ENCODE measurements at regions not wholly inside any gene's neighbourhood (a gene's known extent, or its start where the extent isn't known, plus 50 kb on each side); places are given as distances from the start of the nearest gene placed in this dataset.
"Not testable (repeated sequence)": the region's sequence is repeated elsewhere in the genome, so short reads cannot be mapped to it uniquely, and the experiment has no call there.

DNA sequence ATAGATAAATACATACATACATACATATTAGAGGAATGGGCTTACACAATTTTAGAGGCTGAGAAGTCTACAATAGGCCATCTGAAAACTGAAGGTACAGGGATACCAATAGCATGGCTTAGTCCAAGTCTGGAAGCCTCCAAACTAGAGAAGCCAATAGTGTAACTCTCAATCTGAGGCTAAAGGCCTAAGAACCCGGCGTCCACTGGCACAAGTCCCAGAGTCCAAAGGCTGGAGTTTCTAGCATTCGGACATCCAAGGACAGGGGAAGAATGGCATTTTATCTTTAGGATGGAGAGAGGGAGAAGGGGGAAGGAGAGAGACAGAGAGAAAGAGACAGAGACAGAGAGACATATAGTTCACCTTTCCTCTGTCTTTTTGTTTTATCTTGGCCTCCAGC lies 63.7 kb upstream of the SYT4 start:
- Histone ChIP-seq H3K9ac (ENCODE audit: low read length) (no peak overlapping the region), H3K27me3 (ENCODE audit: control insufficient read depth, insufficient read depth, low read length) (no peaks in the 10 kb centered on the region), H3K9me3 (ENCODE audit: control insufficient read depth, insufficient read depth, low read depth, low read length) (no peaks in the 10 kb centered on the region; the same call in 1 of the 2 replicates), H3K27ac (ENCODE audit: low read depth, low read length) (no peak overlapping the region), H3K36me3 (ENCODE audit: control insufficient read depth, insufficient read depth, low read length) (no peaks in the 10 kb centered on the region), H3K4me1 (ENCODE audit: control insufficient read depth, insufficient read depth, low read length) (no peaks in the 10 kb centered on the region), H3K4me3 (ENCODE audit: low read depth, low read length) (no peak overlapping the region)

DNA sequence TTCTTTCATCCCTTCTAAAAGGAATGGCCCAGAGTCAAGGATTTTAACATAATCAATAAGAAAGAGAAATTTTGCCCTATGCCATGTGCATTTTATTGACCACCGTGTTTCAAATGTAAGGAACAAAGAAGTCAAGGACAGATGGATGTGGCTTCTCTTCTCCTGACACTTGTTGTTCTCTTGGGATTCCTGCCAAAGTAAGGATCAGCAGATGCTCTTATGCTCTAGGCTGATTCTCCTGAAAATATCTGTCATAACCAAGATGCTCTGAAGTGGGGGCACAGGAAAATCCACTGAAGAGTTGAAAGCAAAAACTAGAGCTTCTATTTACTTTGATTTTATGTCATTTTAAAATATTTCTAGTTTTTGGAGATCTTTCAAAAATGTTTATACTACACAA lies 72.9 kb upstream of the SYT4 start:
- H3K4me1 ChIP-seq (ENCODE audit: control insufficient read depth, insufficient read depth, low read length), result no peaks in the 10 kb centered on the region
- H3K36me3 ChIP-seq (ENCODE audit: control insufficient read depth, insufficient read depth, low read length), result no peaks in the 10 kb centered on the region
- H3K27ac ChIP-seq (ENCODE audit: low read depth, low read length), result no peak overlapping the region
- H3K27me3 ChIP-seq (ENCODE audit: control insufficient read depth, insufficient read depth, low read length), result no peaks in the 10 kb centered on the region
- H3K9ac ChIP-seq (ENCODE audit: low read length), result no peak overlapping the region
- no peaks in the 10 kb centered on the region for H3K9me3 ChIP-seq (ENCODE audit: control insufficient read depth, insufficient read depth, low read depth, low read length)
- no peak overlapping the region for H3K4me3 ChIP-seq (ENCODE audit: low read depth, low read length)

DNA sequence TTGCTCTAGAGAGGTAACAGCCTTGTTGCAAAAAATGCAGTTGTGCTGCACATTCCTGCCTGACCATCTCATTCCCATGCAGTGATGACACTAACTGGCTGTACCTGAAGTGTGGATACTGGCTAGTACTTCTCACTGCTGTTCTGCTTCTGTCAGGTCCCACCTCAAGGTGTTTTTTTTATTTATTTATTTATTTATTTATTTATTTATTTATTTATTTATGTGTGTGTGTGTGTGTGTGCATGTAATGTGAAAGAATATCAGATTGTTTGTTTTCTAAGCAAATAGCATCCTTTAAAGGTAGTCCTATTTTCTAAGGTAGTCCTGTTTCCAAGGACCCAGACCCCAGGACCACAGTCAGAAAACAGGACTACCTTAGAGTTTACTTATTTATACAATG lies 87.2 kb upstream of the SYT4 start:
- Histone ChIP-seq H3K4me1 (ENCODE audit: control insufficient read depth, insufficient read depth, low read length) (no peaks in the 10 kb centered on the region), H3K9me3 (ENCODE audit: control insufficient read depth, insufficient read depth, low read depth, low read length) (no peaks in the 10 kb centered on the region), H3K27me3 (ENCODE audit: control insufficient read depth, insufficient read depth, low read length) (no peaks in the 10 kb centered on the region)

DNA sequence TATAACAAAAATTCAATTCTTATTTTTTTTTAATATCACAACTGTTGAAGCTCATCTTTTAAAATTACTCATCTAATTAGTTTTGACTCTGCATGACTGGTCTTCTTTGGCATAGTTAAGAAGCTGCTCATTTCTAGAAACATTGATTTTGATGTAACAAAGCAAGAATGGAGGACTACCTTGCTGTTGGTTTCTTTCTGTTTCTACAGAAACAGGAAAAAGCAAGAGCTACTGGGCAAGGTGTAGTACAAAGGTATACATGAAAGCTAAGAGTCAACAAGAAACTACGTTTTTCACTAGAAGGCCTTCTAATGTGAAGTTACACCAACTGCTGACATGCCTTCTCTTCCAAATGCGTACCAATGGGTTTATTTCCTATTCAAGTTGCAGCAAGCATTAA lies 90.6 kb upstream of the SYT4 start:
- Histone ChIP-seq H3K4me3 (ENCODE audit: low read depth, low read length) (no peak overlapping the region), H3K27me3 (ENCODE audit: control insufficient read depth, insufficient read depth, low read length) (no peaks in the 10 kb centered on the region), H3K36me3 (ENCODE audit: control insufficient read depth, insufficient read depth, low read length) (no peaks in the 10 kb centered on the region), H3K9me3 (ENCODE audit: control insufficient read depth, insufficient read depth, low read depth, low read length) (no peaks in the 10 kb centered on the region), H3K9ac (ENCODE audit: low read length) (no peak overlapping the region), H3K27ac (ENCODE audit: low read depth, low read length) (no peak overlapping the region), H3K4me1 (ENCODE audit: control insufficient read depth, insufficient read depth, low read length) (no peaks in the 10 kb centered on the region)

More for the DNA sequence above, 87.2 kb upstream of the SYT4 start:
- no peak overlapping the region for H3K9ac ChIP-seq (ENCODE audit: low read length)
- H3K36me3 ChIP-seq (ENCODE audit: control insufficient read depth, insufficient read depth, low read length), result no peaks in the 10 kb centered on the region
- no peak overlapping the region for H3K4me3 ChIP-seq (ENCODE audit: low read depth, low read length)
- H3K27ac ChIP-seq (ENCODE audit: low read depth, low read length), result no peak overlapping the region

DNA sequence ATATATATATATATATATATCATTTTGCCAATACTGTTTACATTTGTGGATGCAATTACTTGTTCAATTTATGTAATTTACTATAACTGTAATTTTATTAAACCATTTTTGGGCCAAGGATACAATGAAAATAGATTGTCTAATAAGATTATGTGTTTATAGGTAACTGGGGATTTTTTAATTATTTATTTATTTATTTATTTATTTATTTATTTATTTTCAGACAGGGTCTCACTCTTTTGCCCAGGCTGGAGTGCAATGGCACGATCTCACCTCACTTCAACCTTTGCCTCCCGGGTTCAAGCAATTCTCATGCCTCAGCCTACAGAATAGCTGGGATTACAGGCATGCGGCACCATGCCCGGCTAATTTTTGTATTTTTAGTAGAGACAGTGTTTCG lies 92.0 kb upstream of the SYT4 start:
- H3K27ac ChIP-seq (ENCODE audit: low read depth, low read length); H3K36me3 ChIP-seq (ENCODE audit: control insufficient read depth, insufficient read depth, low read length); H3K9ac ChIP-seq (ENCODE audit: low read length); H3K4me1 ChIP-seq (ENCODE audit: control insufficient read depth, insufficient read depth, low read length); H3K27me3 ChIP-seq (ENCODE audit: control insufficient read depth, insufficient read depth, low read length); H3K9me3 ChIP-seq (ENCODE audit: control insufficient read depth, insufficient read depth, low read depth, low read length); H3K4me3 ChIP-seq (ENCODE audit: low read depth, low read length): not testable (repeated sequence)

DNA sequence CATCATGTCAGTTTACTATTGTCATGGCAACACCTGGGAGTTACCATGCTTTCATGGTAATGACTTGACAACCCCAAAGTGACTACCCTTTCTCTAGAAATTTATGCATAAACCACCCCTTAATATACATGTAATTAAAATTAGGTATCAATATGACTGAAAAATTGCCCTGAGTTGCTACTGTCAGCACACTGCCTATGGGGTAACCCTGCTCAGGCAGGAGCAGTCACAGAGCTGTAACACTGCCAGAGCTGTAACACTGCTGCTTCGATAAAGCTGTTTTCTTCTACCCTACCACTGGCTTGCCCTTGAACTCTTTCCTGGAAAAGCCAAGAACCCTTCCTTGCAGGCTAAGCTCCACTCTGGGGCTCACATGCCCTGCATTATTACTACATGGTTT lies 95.5 kb upstream of the SYT4 start:
- no peaks in the 10 kb centered on the region for H3K27me3 ChIP-seq (ENCODE audit: control insufficient read depth, insufficient read depth, low read length)
- no peak overlapping the region for H3K27ac ChIP-seq (ENCODE audit: low read depth, low read length)
- H3K9me3 ChIP-seq (ENCODE audit: control insufficient read depth, insufficient read depth, low read depth, low read length), result no peaks in the 10 kb centered on the region
- H3K4me3 ChIP-seq (ENCODE audit: low read depth, low read length), result no peak overlapping the region
- H3K9ac ChIP-seq (ENCODE audit: low read length), result no peak overlapping the region
- no peaks in the 10 kb centered on the region for H3K36me3 ChIP-seq (ENCODE audit: control insufficient read depth, insufficient read depth, low read length)
- H3K4me1 ChIP-seq (ENCODE audit: control insufficient read depth, insufficient read depth, low read length), result no peaks in the 10 kb centered on the region

DNA sequence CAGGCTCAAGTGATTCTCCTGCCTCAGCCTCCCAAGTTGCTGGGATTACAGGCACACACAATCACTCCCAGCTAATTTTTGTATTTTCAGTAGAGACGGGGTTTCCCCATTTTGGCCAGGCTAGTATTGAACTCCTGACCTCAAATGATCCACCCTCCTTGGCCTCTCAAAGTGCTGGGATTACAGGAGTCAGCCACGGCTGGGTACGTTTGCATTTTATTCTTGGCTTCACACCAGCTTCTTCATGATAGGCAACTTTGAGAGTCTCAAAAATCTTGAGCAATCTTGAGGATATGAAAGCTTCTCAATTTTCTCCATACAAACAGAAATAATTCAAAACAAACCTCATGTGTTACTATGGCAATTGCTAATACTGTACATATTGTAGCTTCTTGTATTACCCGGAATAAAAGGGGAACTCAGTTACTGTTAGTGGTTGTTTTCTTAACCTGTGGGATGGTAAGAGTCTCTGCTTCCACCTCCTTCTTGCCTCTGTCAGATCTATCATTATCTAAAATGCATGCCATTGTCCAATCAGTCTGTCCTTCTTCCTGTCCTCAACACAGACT lies 102.9 kb upstream of the SYT4 start:
- H3K27ac ChIP-seq (ENCODE audit: low read depth, low read length), result no peak overlapping the region
- no peaks in the 10 kb centered on the region for H3K36me3 ChIP-seq (ENCODE audit: control insufficient read depth, insufficient read depth, low read length)
- H3K9me3 ChIP-seq (ENCODE audit: control insufficient read depth, insufficient read depth, low read depth, low read length), result no peaks in the 10 kb centered on the region
- H3K4me1 ChIP-seq (ENCODE audit: control insufficient read depth, insufficient read depth, low read length), result 0 out of 2 replicates have a peak, but pooled peaks cover 3% of the 10 kb centered on the region
- no peaks in the 10 kb centered on the region for H3K27me3 ChIP-seq (ENCODE audit: control insufficient read depth, insufficient read depth, low read length)
- H3K9ac ChIP-seq (ENCODE audit: low read length), result no peak overlapping the region
- no peak overlapping the region for H3K4me3 ChIP-seq (ENCODE audit: low read depth, low read length)

DNA sequence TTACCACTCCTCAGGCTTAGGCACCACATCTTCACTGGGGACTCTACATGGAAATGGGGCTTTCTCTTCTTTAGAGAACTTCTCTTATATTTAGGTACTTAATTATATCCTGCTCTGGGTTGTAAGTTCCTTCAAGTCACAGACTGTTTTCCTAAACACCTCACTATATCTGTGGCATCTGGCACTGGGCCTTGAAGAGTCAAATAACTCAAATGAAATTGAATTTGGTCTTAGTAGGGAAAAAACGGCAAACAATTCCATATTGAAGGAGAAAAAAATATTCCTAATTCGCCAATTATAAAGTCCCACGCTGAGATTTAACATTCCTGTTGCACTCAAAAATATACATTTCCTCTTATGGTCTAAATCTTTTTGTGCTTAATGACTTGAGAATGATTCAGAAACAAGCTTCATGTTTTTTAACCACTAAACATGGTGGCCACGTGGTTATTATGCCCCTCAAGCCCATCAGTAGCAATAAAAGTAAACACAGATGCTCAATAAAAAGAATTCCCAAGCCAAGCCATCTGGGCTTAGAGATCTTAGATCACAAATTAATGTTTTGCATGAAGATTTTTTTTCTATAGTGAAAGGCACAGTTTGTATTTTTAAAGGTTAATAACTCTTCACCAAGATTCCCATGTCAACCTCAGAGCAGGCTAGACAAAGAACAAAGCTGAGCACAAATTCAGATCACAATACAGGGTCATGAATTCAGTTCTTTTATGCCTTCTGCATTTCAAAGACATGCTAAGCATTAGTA lies 105.5 kb upstream of the SYT4 start:
- H3K9ac ChIP-seq (ENCODE audit: low read length), result no peak overlapping the region
- no peaks in the 10 kb centered on the region for H3K27me3 ChIP-seq (ENCODE audit: control insufficient read depth, insufficient read depth, low read length)
- H3K9me3 ChIP-seq (ENCODE audit: control insufficient read depth, insufficient read depth, low read depth, low read length), result no peaks in the 10 kb centered on the region
- H3K4me3 ChIP-seq (ENCODE audit: low read depth, low read length), result no peak overlapping the region
- H3K27ac ChIP-seq (ENCODE audit: low read depth, low read length), result no peak overlapping the region
- H3K4me1 ChIP-seq (ENCODE audit: control insufficient read depth, insufficient read depth, low read length), result 0 out of 2 replicates have a peak, but pooled peaks cover 3% of the 10 kb centered on the region
- H3K36me3 ChIP-seq (ENCODE audit: control insufficient read depth, insufficient read depth, low read length), result no peaks in the 10 kb centered on the region

DNA sequence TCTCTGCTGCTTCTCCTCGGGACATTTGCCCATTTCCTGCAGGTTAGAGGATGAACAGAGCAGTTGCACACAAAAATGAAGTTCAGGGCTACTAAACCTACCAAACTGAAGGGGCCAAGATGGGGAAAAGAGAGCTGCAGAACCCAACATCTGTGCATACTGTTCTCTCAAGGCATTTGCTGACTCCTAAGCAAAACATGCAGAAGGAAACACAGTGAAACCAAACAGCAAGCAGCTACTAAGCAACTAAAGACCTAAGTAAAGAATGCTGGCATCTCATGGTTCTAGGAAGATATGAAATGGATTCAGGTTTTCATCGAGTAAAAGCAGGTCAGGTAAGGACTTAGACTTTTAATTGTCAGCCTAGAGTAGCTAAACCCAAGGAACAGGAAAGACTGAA lies 111.9 kb upstream of the SYT4 start:
- Histone ChIP-seq H3K9ac (ENCODE audit: low read length) (no peak overlapping the region), H3K36me3 (ENCODE audit: control insufficient read depth, insufficient read depth, low read length) (no peaks in the 10 kb centered on the region), H3K27ac (ENCODE audit: low read depth, low read length) (no peak overlapping the region), H3K9me3 (ENCODE audit: control insufficient read depth, insufficient read depth, low read depth, low read length) (no peaks in the 10 kb centered on the region), H3K4me3 (ENCODE audit: low read depth, low read length) (no peak overlapping the region), H3K27me3 (ENCODE audit: control insufficient read depth, insufficient read depth, low read length) (no peaks in the 10 kb centered on the region), H3K4me1 (ENCODE audit: control insufficient read depth, insufficient read depth, low read length) (no peaks in the 10 kb centered on the region)

DNA sequence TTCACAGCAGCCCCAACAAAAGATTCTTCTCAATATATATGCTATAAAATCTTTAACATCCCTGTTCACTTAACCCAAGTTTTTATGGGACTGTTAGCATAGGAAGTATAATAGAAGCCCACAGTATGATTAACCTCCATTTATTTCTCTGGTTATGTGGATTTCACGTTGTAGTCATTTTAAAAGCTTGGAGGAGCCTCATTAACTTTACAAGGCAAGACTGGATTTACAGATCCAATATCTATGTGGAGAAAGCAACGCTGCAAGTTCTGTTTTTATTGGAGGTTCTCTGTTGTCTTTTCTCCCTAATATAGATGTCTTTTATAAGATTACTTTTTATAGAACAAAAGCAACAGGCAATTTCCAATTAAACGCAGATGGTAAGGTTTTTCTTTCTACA lies 114.9 kb upstream of the SYT4 start:
- H3K9ac ChIP-seq (ENCODE audit: low read length), result no peak overlapping the region
- H3K27me3 ChIP-seq (ENCODE audit: control insufficient read depth, insufficient read depth, low read length), result no peaks in the 10 kb centered on the region
- H3K4me3 ChIP-seq (ENCODE audit: low read depth, low read length), result no peak overlapping the region
- no peaks in the 10 kb centered on the region for H3K4me1 ChIP-seq (ENCODE audit: control insufficient read depth, insufficient read depth, low read length)
- no peaks in the 10 kb centered on the region for H3K9me3 ChIP-seq (ENCODE audit: control insufficient read depth, insufficient read depth, low read depth, low read length)
- H3K27ac ChIP-seq (ENCODE audit: low read depth, low read length), result no peak overlapping the region
- H3K36me3 ChIP-seq (ENCODE audit: control insufficient read depth, insufficient read depth, low read length), result no peaks in the 10 kb centered on the region

DNA sequence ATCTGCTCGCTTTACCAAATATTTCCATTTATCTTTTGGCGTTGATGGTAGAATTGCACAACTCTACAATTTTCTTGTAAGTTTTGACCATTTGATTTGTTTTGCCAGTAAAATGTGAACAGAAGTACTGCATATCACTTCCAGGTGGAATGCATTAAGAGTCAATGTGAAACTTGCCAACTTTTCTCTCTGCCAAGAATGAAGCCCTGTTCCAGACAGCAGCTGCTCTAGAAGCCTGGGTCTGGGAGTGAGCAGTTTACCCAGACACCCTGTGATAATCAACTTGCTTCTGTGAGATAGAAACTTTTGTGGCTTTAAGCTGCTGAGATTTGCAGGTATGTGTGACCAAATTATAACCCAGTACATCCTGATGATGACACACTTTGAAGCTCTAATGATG lies 115.9 kb upstream of the SYT4 start:
- Histone ChIP-seq H3K9ac (ENCODE audit: low read length) (no peak overlapping the region), H3K27ac (ENCODE audit: low read depth, low read length) (no peak overlapping the region), H3K9me3 (ENCODE audit: control insufficient read depth, insufficient read depth, low read depth, low read length) (no peaks in the 10 kb centered on the region), H3K4me1 (ENCODE audit: control insufficient read depth, insufficient read depth, low read length) (no peaks in the 10 kb centered on the region), H3K4me3 (ENCODE audit: low read depth, low read length) (no peak overlapping the region), H3K27me3 (ENCODE audit: control insufficient read depth, insufficient read depth, low read length) (no peaks in the 10 kb centered on the region), H3K36me3 (ENCODE audit: control insufficient read depth, insufficient read depth, low read length) (no peaks in the 10 kb centered on the region)
